ENCODE measurements at regions not wholly inside any gene's neighbourhood (a gene's known extent, or its start where the extent isn't known, plus 50 kb on each side); places are given as distances from the start of the nearest gene placed in this dataset.
"Not testable (repeated sequence)": the region's sequence is repeated elsewhere in the genome, so short reads cannot be mapped to it uniquely, and the experiment has no call there.

GRCh38 chr9:135356796-135357195, 122.8 kb upstream of the PPP1R26 start:
- H3K36me3 ChIP-seq (ENCODE audit: insufficient read depth, low read length), result no peaks in the 10 kb centered on the region
- H3K9me3 ChIP-seq (ENCODE audit: control insufficient read depth, insufficient read depth, low read length), result no peaks in the 10 kb centered on the region
- no peaks in the 10 kb centered on the region for H3K4me1 ChIP-seq (ENCODE audit: insufficient read depth, low read length)
- H3K9ac ChIP-seq (ENCODE audit: low read depth, low read length), result no peak overlapping the region

GRCh38 chr9:135357863-135358551, 121.6 kb upstream of the PPP1R26 start:
- no peak overlapping the region for H3K9ac ChIP-seq (ENCODE audit: low read depth, low read length)
- H3K4me1 ChIP-seq (ENCODE audit: insufficient read depth, low read length), result no peaks in the 10 kb centered on the region
- H3K36me3 ChIP-seq (ENCODE audit: insufficient read depth, low read length), result no peaks in the 10 kb centered on the region
- no peaks in the 10 kb centered on the region for H3K9me3 ChIP-seq (ENCODE audit: control insufficient read depth, insufficient read depth, low read length)

GRCh38 chr9:135358552-135358940, 121.0 kb upstream of the PPP1R26 start:
- H3K9me3 ChIP-seq (ENCODE audit: control insufficient read depth, insufficient read depth, low read length), result no peaks in the 10 kb centered on the region
- H3K9ac ChIP-seq (ENCODE audit: low read depth, low read length), result no peak overlapping the region
- H3K36me3 ChIP-seq (ENCODE audit: insufficient read depth, low read length), result no peaks in the 10 kb centered on the region
- H3K4me1 ChIP-seq (ENCODE audit: insufficient read depth, low read length), result no peaks in the 10 kb centered on the region

- Histone ChIP-seq H3K9ac (ENCODE audit: low read depth, low read length) (no peak overlapping the region), H3K4me1 (ENCODE audit: insufficient read depth, low read length) (no peaks in the 10 kb centered on the region), H3K36me3 (ENCODE audit: insufficient read depth, low read length) (no peaks in the 10 kb centered on the region), H3K9me3 (ENCODE audit: control insufficient read depth, insufficient read depth, low read length) (no peaks in the 10 kb centered on the region)
These were observed 119.8 kb upstream of the PPP1R26 start for GRCh38 chr9:135359764-135360163.

- Histone ChIP-seq H3K9ac (ENCODE audit: low read depth, low read length) (no peak overlapping the region), H3K9me3 (ENCODE audit: control insufficient read depth, insufficient read depth, low read length) (no peaks in the 10 kb centered on the region), H3K4me1 (ENCODE audit: insufficient read depth, low read length) (no peaks in the 10 kb centered on the region), H3K36me3 (ENCODE audit: insufficient read depth, low read length) (no peaks in the 10 kb centered on the region)
These were observed 119.0 kb upstream of the PPP1R26 start for GRCh38 chr9:135360617-135361016.

GRCh38 chr9:135361668-135362067, 117.9 kb upstream of the PPP1R26 start:
- H3K4me1 ChIP-seq (ENCODE audit: insufficient read depth, low read length); H3K9me3 ChIP-seq (ENCODE audit: control insufficient read depth, insufficient read depth, low read length); H3K36me3 ChIP-seq (ENCODE audit: insufficient read depth, low read length); H3K9ac ChIP-seq (ENCODE audit: low read depth, low read length): not testable (repeated sequence)

- H3K9me3 ChIP-seq (ENCODE audit: control insufficient read depth, insufficient read depth, low read length), result no peaks in the 10 kb centered on the region
- H3K4me1 ChIP-seq (ENCODE audit: insufficient read depth, low read length), result no peaks in the 10 kb centered on the region
- no peak overlapping the region for H3K9ac ChIP-seq (ENCODE audit: low read depth, low read length)
- no peaks in the 10 kb centered on the region for H3K36me3 ChIP-seq (ENCODE audit: insufficient read depth, low read length)
These were observed 116.0 kb upstream of the PPP1R26 start for GRCh38 chr9:135363596-135363995.

- H3K4me1 ChIP-seq (ENCODE audit: insufficient read depth, low read length), result no peaks in the 10 kb centered on the region
- H3K9ac ChIP-seq (ENCODE audit: low read depth, low read length), result no peak overlapping the region
- H3K36me3 ChIP-seq (ENCODE audit: insufficient read depth, low read length), result no peaks in the 10 kb centered on the region
- no peaks in the 10 kb centered on the region for H3K9me3 ChIP-seq (ENCODE audit: control insufficient read depth, insufficient read depth, low read length)
These were observed 114.4 kb upstream of the PPP1R26 start for GRCh38 chr9:135365013-135365768.

GRCh38 chr9:135366104-135366503, 113.5 kb upstream of the PPP1R26 start:
- Histone ChIP-seq H3K9me3 (ENCODE audit: control insufficient read depth, insufficient read depth, low read length) (no peaks in the 10 kb centered on the region), H3K4me1 (ENCODE audit: insufficient read depth, low read length) (no peaks in the 10 kb centered on the region), H3K36me3 (ENCODE audit: insufficient read depth, low read length) (no peaks in the 10 kb centered on the region), H3K9ac (ENCODE audit: low read depth, low read length) (no peak overlapping the region)

- no peak overlapping the region for H3K9ac ChIP-seq (ENCODE audit: low read depth, low read length)
- no peaks in the 10 kb centered on the region for H3K9me3 ChIP-seq (ENCODE audit: control insufficient read depth, insufficient read depth, low read length)
These were observed 110.1 kb upstream of the PPP1R26 start for GRCh38 chr9:135369412-135369990.

GRCh38 chr9:135370411-135371375, 108.9 kb upstream of the PPP1R26 start:
- Histone ChIP-seq H3K9me3 (ENCODE audit: control insufficient read depth, insufficient read depth, low read length) (no peaks in the 10 kb centered on the region), H3K4me1 (ENCODE audit: insufficient read depth, low read length) (no peaks in the 10 kb centered on the region; the same call in 1 of the 2 replicates), H3K9ac (ENCODE audit: low read depth, low read length) (no peak overlapping the region), H3K36me3 (ENCODE audit: insufficient read depth, low read length) (no peaks in the 10 kb centered on the region)

More at GRCh38 chr9:135369412-135369990, 110.1 kb upstream of the PPP1R26 start:
- Histone ChIP-seq H3K4me1 (ENCODE audit: insufficient read depth, low read length) (no peaks in the 10 kb centered on the region; the same call in 1 of the 2 replicates), H3K36me3 (ENCODE audit: insufficient read depth, low read length) (no peaks in the 10 kb centered on the region)

GRCh38 chr9:135371535-135371934, 108.0 kb upstream of the PPP1R26 start:
- no peaks in the 10 kb centered on the region for H3K36me3 ChIP-seq (ENCODE audit: insufficient read depth, low read length)
- H3K9ac ChIP-seq (ENCODE audit: low read depth, low read length), result no peak overlapping the region
- no peaks in the 10 kb centered on the region; the same call in 1 of the 2 replicates for H3K4me1 ChIP-seq (ENCODE audit: insufficient read depth, low read length)
- H3K9me3 ChIP-seq (ENCODE audit: control insufficient read depth, insufficient read depth, low read length), result no peaks in the 10 kb centered on the region

GRCh38 chr9:135372036-135372435, 107.5 kb upstream of the PPP1R26 start:
- no peak overlapping the region for H3K9ac ChIP-seq (ENCODE audit: low read depth, low read length)
- H3K9me3 ChIP-seq (ENCODE audit: control insufficient read depth, insufficient read depth, low read length), result no peaks in the 10 kb centered on the region
- no peaks in the 10 kb centered on the region for H3K36me3 ChIP-seq (ENCODE audit: insufficient read depth, low read length)
- H3K4me1 ChIP-seq (ENCODE audit: insufficient read depth, low read length), result no peaks in the 10 kb centered on the region; the same call in 1 of the 2 replicates

- H3K9me3 ChIP-seq (ENCODE audit: control insufficient read depth, insufficient read depth, low read length), result no peaks in the 10 kb centered on the region
- no peaks in the 10 kb centered on the region; the same call in 1 of the 2 replicates for H3K4me1 ChIP-seq (ENCODE audit: insufficient read depth, low read length)
- H3K36me3 ChIP-seq (ENCODE audit: insufficient read depth, low read length), result no peaks in the 10 kb centered on the region
- no peak overlapping the region for H3K9ac ChIP-seq (ENCODE audit: low read depth, low read length)
These were observed 107.0 kb upstream of the PPP1R26 start for GRCh38 chr9:135372501-135373008.
